ENCODE measurements at regions not wholly inside any gene's neighbourhood (a gene's known extent, or its start where the extent isn't known, plus 50 kb on each side); places are given as distances from the start of the nearest gene placed in this dataset.
A peak's percentile ranks its signal among the peaks of the same experiment; 100 is the strongest.

GRCh38 chr1:82582347-82582746 lies 781.6 kb downstream of the ADGRL2 start:
- POLR2A ChIA-PET, result no interaction called here
- ATAC-seq (no peak), FAIRE-seq (no peak), DNase-seq (ENCODE audit: low read depth, low spot score) (no peak)
- Histone ChIP-seq H4K20me1 (ENCODE audit: control insufficient read depth, insufficient read depth) (no peaks in the 10 kb centered on the region), H3K4me1 (ENCODE audit: control insufficient read depth, insufficient read depth, low read length) (no peaks in the 10 kb centered on the region), H3K4me2 (ENCODE audit: control insufficient read depth, insufficient read depth) (no peak overlapping the region), H3K36me3 (ENCODE audit: control insufficient read depth in 2 of 2, insufficient read depth in 2 of 2, low read length in 1 of 2) (no peaks in the 10 kb centered on the region), H3K9ac (ENCODE audit: control insufficient read depth, insufficient read depth, low read length) (no peak overlapping the region), H3K27me3 (replicated peaks in 1 of 2; ENCODE audit: control insufficient read depth in 2 of 2, insufficient read depth in 2 of 2, low read length in 1 of 2) (no peaks in the 10 kb centered on the region), H3K27ac (ENCODE audit: control insufficient read depth, insufficient read depth) (no peak overlapping the region), H2AFZ (ENCODE audit: control insufficient read depth, low read depth, low read length) (no peak overlapping the region), H3K9me3 (replicated peaks; ENCODE audit: control insufficient read depth, insufficient read depth, low read length) (no peaks in the 10 kb centered on the region), H3K79me2 (ENCODE audit: control insufficient read depth, insufficient read depth, low read length) (no peaks in the 10 kb centered on the region), H3K4me3 (no peak overlapping the region)
- intact Hi-C loops (cut with micrococcal nuclease; ENCODE audit: unreplicated experiment), result no loop called here
- TF ChIP-seq MYC (IDR thresholded peaks at IDR 0.05; ENCODE audit: insufficient read depth, insufficient read length, insufficient replicate concordance, low read length, severe bottlenecking) (no peak), CREM (IDR thresholded peaks at IDR 0.05; ENCODE audit: low read depth) (no peak), PKNOX1 (IDR thresholded peaks at IDR 0.05) (no peak), MTA3 (IDR thresholded peaks at IDR 0.05; ENCODE audit: borderline replicate concordance, low read length) (no peak), RELA (IDR thresholded peaks at IDR 0.05; ENCODE audit: borderline replicate concordance, partially characterized antibody) (no peak)
- CTCF ChIA-PET, result no interaction called here
- no TSS peak for BruUV-seq (replicated peaks)
- RAD21 ChIA-PET (ENCODE audit: unreplicated experiment), result no interaction called here
- 16% methylated on average over 3 of the region's 3 CpGs for WGBS (ENCODE audit: insufficient coverage, insufficient replicate concordance, low lambda C conversion rate, missing lambda C conversion rate)
- in situ Hi-C loops (cut with MboI), result no loop called here
- SMC1A ChIA-PET (ENCODE audit: uncharacterized antibody, unreplicated experiment), result no interaction called here

GRCh38 chr1:82578086-82578726 lies 777.5 kb downstream of the ADGRL2 start:
- CTCF ChIA-PET, result no interaction called here
- no peak overlapping the region for H3K4me2 ChIP-seq (ENCODE audit: control insufficient read depth, insufficient read depth)
- H4K20me1 ChIP-seq (ENCODE audit: control insufficient read depth, insufficient read depth), result no peaks in the 10 kb centered on the region
- no peaks in the 10 kb centered on the region for H3K9me3 ChIP-seq (replicated peaks; ENCODE audit: control insufficient read depth, insufficient read depth, low read length)
- no peaks in the 10 kb centered on the region for H3K79me2 ChIP-seq (ENCODE audit: control insufficient read depth, insufficient read depth, low read length)
- in situ Hi-C loops (cut with MboI) (no loop called here), intact Hi-C loops (cut with micrococcal nuclease; ENCODE audit: unreplicated experiment) (no loop called here)
- DNase-seq (ENCODE audit: low read depth, low spot score) (no peak), FAIRE-seq (no peak), ATAC-seq (0 out of 3 replicates have a peak, but pooled peaks have one; percentile 21)
- RAD21 ChIA-PET (ENCODE audit: unreplicated experiment), result interaction anchor here (0.7 to 0.9 kb wide), 2 partner anchors 13 to 817 kb away, joined by 3 read pairs; no protein-coding TSS in a partner anchor
- H3K27ac ChIP-seq (ENCODE audit: control insufficient read depth, insufficient read depth), result no peak overlapping the region
- no peak overlapping the region for H3K9ac ChIP-seq (ENCODE audit: control insufficient read depth, insufficient read depth, low read length)
- no peak overlapping the region for H2AFZ ChIP-seq (ENCODE audit: control insufficient read depth, low read depth, low read length)
- H3K36me3 ChIP-seq (ENCODE audit: control insufficient read depth in 2 of 2, insufficient read depth in 2 of 2, low read length in 1 of 2), result no peaks in the 10 kb centered on the region
- no peaks in the 10 kb centered on the region for H3K27me3 ChIP-seq (replicated peaks in 1 of 2; ENCODE audit: control insufficient read depth in 2 of 2, insufficient read depth in 2 of 2, low read length in 1 of 2)
- 2% methylated on average over 3 of the region's 3 CpGs for WGBS (ENCODE audit: insufficient coverage, insufficient replicate concordance, low lambda C conversion rate, missing lambda C conversion rate)
- no TSS peak for BruUV-seq (replicated peaks)
- POLR2A ChIA-PET, result no interaction called here
- H3K4me1 ChIP-seq (ENCODE audit: control insufficient read depth, insufficient read depth, low read length), result no peaks in the 10 kb centered on the region
- SMC1A ChIA-PET (ENCODE audit: uncharacterized antibody, unreplicated experiment), result interaction anchor here (0.6 kb wide), 1 partner anchor 1027 kb away, joined by 3 read pairs; no protein-coding TSS in a partner anchor
- H3K4me3 ChIP-seq, result no peak overlapping the region
- TF ChIP-seq CHD1 (IDR thresholded peaks at IDR 0.05; ENCODE audit: low read depth, low read length) (no peak), NFYB (IDR thresholded peaks at IDR 0.05; ENCODE audit: insufficient read depth, low read depth, low read length) (no peak), TAF1 (IDR thresholded peaks at IDR 0.05; ENCODE audit: borderline replicate concordance, low read depth, low read length) (no peak), ESRRA (IDR thresholded peaks at IDR 0.05; ENCODE audit: low read length) (no peak)
